Neural cell (in vitro differentiated cells): ENCODE measurements at regions not wholly inside any gene's neighbourhood (a gene's known extent, or its start where the extent isn't known, plus 50 kb on each side); places are given as distances from the start of the nearest gene placed in this dataset.

Experiments used
- H2AFZ ChIP-seq: fragments of 200-600, 300-800 bp; sonication (generic), shearing (Covaris generic); 2 replicates; pipeline ENCODE4 v1.6.0; 2014; ENCODE audit warnings: low read depth, mild to moderate bottlenecking, antibody characterized with exemption, low read length, moderate library complexity
- H3F3A ChIP-seq: fragments of 200-600 bp; shearing (Covaris generic); 2 replicates; pipeline ENCODE4 v1.6.1; 2016; ENCODE audit warnings: mild to moderate bottlenecking, moderate library complexity, mixed read lengths, antibody characterized with exemption, low read length; ENCODE audit not compliant: insufficient read depth, poor library complexity, severe bottlenecking
- H3K27ac ChIP-seq: fragments of 200-600, 300-800 bp; sonication (generic), shearing (Covaris generic); 2 replicates; pipeline ENCODE4 v1.5.1; 2014; ENCODE audit warnings: mild to moderate bottlenecking, low read length, moderate library complexity
- H3K27me3 ChIP-seq: fragments of 300-800, 200-600 bp; sonication (generic), shearing (Covaris generic); 2 replicates; pipeline ENCODE4 v1.6.0; 2014; ENCODE audit warnings: mild to moderate bottlenecking, low read depth, low read length, moderate library complexity; ENCODE audit not compliant: insufficient read depth
- H3K36me3 ChIP-seq: fragments of 300-800, 200-600 bp; sonication (generic), shearing (Covaris generic); 2 replicates; pipeline ENCODE4 v1.5.1; 2014; ENCODE audit warnings: mild to moderate bottlenecking, antibody characterized with exemption, low read length, moderate library complexity; ENCODE audit not compliant: insufficient read depth
- H3K4me2 ChIP-seq: fragments of 300-800, 200-600 bp; sonication (generic), shearing (Covaris generic); 2 replicates; pipeline ENCODE4 v1.6.0; 2014; ENCODE audit warnings: mild to moderate bottlenecking, low read length
- H3K4me3 ChIP-seq: fragments of 300-800, 200-600 bp; sonication (generic), shearing (Covaris generic); 2 replicates; pipeline ENCODE4 v1.5.1; 2014; ENCODE audit warnings: mild to moderate bottlenecking, low read length, moderate library complexity
- H3K79me2 ChIP-seq: fragments of 200-600 bp; shearing (Covaris generic); replicated peaks from 2 replicates; pipeline ENCODE4 v1.6.0; 2014; ENCODE audit warnings: mild to moderate bottlenecking, low read length, moderate library complexity; ENCODE audit not compliant: insufficient read depth
- H3K9ac ChIP-seq: fragments of 300-800, 200-600 bp; sonication (generic), shearing (Covaris generic); 2 replicates; pipeline ENCODE4 v1.6.1; 2016; ENCODE audit warnings: mild to moderate bottlenecking, low read length, mixed read lengths
- H3K9me2 ChIP-seq: fragments of 200-600 bp; shearing (Covaris generic); 2 replicates; pipeline ENCODE4 v1.6.1; 2016; ENCODE audit warnings: mild to moderate bottlenecking, low read length, mixed read lengths; ENCODE audit not compliant: insufficient read depth
- H3K9me3 ChIP-seq: fragments of 200-600, 300-800 bp; sonication (generic), shearing (Covaris generic); 2 replicates; pipeline ENCODE4 v1.6.1; 2016; ENCODE audit warnings: mild to moderate bottlenecking, mixed run types, low read length, moderate library complexity, mixed read lengths
- H4K20me1 ChIP-seq: fragments of 200-600 bp; shearing (Covaris generic); 2 replicates; pipeline ENCODE4 v1.6.1; 2016; ENCODE audit warnings: mild to moderate bottlenecking, mixed run types; ENCODE audit not compliant: insufficient read depth
- CTCF ChIP-seq: fragments of 450-650 bp; IDR thresholded peaks from 2 replicates; pipeline ENCODE4 v1.5.1; 2014; ENCODE audit warnings: antibody characterized with exemption, mild to moderate bottlenecking, moderate library complexity; ENCODE audit not compliant: poor library complexity, severe bottlenecking
- EP300 ChIP-seq: fragments of 450-650 bp; conservative IDR thresholded peaks from 2 replicates; pipeline ENCODE4 v1.6.1; 2014; ENCODE audit warnings: antibody characterized with exemption, mild to moderate bottlenecking, moderate library complexity; ENCODE audit not compliant: poor library complexity, severe bottlenecking
- EZH2 ChIP-seq: fragments of 200-600, 300-800 bp; shearing (Covaris generic), sonication (generic); IDR thresholded peaks from 2 replicates; pipeline ENCODE4 v1.6.1; 2014; ENCODE audit warnings: antibody characterized with exemption, low read length, borderline replicate concordance, mild to moderate bottlenecking; ENCODE audit not compliant: insufficient read depth, poor library complexity, severe bottlenecking
- MXI1 ChIP-seq: fragments of 450-650 bp; conservative IDR thresholded peaks from 2 replicates; pipeline ENCODE4 v1.6.1; 2014; ENCODE audit warnings: antibody characterized with exemption, mild to moderate bottlenecking; ENCODE audit not compliant: poor library complexity, severe bottlenecking
- POLR2AphosphoS5 ChIP-seq: IDR thresholded peaks from 2 replicates; pipeline ENCODE4 v1.6.1; 2012
- RAD21 ChIP-seq: fragments of 450-650 bp; conservative IDR thresholded peaks from 2 replicates; pipeline ENCODE4 v1.6.1; 2014; ENCODE audit warnings: antibody characterized with exemption, mild to moderate bottlenecking, moderate library complexity
- REST ChIP-seq: IDR thresholded peaks from 2 replicates; pipeline ENCODE4 v1.6.1; 2012; ENCODE audit warnings: borderline replicate concordance
- SMC3 ChIP-seq: fragments of 450-650 bp; conservative IDR thresholded peaks from 2 replicates; pipeline ENCODE4 v1.6.1; 2014; ENCODE audit warnings: antibody characterized with exemption, mild to moderate bottlenecking, moderate library complexity; ENCODE audit not compliant: poor library complexity
- TAF1 ChIP-seq: IDR thresholded peaks from 2 replicates; pipeline ENCODE4 v1.6.1; 2012; ENCODE audit warnings: low read depth

GRCh38 chr1:195618287-195618686 is 990.0 kb downstream of the KCNT2 start:
- Histone ChIP-seq H3K27me3 (no peaks in the 10 kb centered on the region), H2AFZ (no peak overlapping the region), H3K36me3 (no peaks in the 10 kb centered on the region), H3K4me2 (no peak overlapping the region), H3K79me2 (no peaks in the 10 kb centered on the region), H3K9ac (no peak overlapping the region), H3K9me2 (no peaks in the 10 kb centered on the region), H3K4me3 (no peak overlapping the region), H3F3A (no peaks in the 10 kb centered on the region), H4K20me1 (no peaks in the 10 kb centered on the region), H3K27ac (no peak overlapping the region), H3K9me3 (no peaks in the 10 kb centered on the region)
- no peak for TF ChIP-seq MXI1
- no peak for TF ChIP-seq CTCF
- no peak for TF ChIP-seq RAD21
- no peak for TF ChIP-seq POLR2AphosphoS5
- TF ChIP-seq SMC3: no peak
- no peak for TF ChIP-seq EZH2
- no peak for TF ChIP-seq EP300
- TF ChIP-seq REST: no peak
- TF ChIP-seq TAF1: no peak

- no peaks in the 10 kb centered on the region for H3K79me2 ChIP-seq
- no peaks in the 10 kb centered on the region for H4K20me1 ChIP-seq
- H3K4me3 ChIP-seq: no peak overlapping the region
- H2AFZ ChIP-seq: no peak overlapping the region
- no peaks in the 10 kb centered on the region for H3K27me3 ChIP-seq
- H3K4me2 ChIP-seq: no peak overlapping the region
- H3K9me3 ChIP-seq: no peaks in the 10 kb centered on the region
- no peaks in the 10 kb centered on the region for H3K36me3 ChIP-seq
- H3K9me2 ChIP-seq: no peaks in the 10 kb centered on the region
- no peak overlapping the region for H3K9ac ChIP-seq
- no peaks in the 10 kb centered on the region for H3F3A ChIP-seq
- H3K27ac ChIP-seq: peak overlapping the region; percentile 50
- TF ChIP-seq EZH2 (no peak), EP300 (peak; percentile 82), REST (peak; percentile 22), POLR2AphosphoS5 (peak; percentile 71)
Observed at GRCh38 chr1:195617106-195617505, 991.1 kb downstream of the KCNT2 start.
